AG04449 (cell line): ENCODE measurements at regions not wholly inside any gene's neighbourhood (a gene's known extent, or its start where the extent isn't known, plus 50 kb on each side); places are given as distances from the start of the nearest gene placed in this dataset.

Experiments used
- CTCF ChIA-PET: fragments of 350-600 bp; formaldehyde crosslinking; extraction: SDS; loops from one replicate; lab custom pipeline; 2021; ENCODE audit warnings: antibody characterized with exemption; lab: Yijun Ruan, JAX
- POLR2A ChIA-PET: fragments of 400-600, 350-600 bp; formaldehyde crosslinking; extraction: SDS; loops from one replicate; lab custom pipeline; 2020; ENCODE audit warnings: antibody characterized with exemption, inconsistent platforms; lab: Yijun Ruan, JAX
- DNase-seq: peaks from one replicate; pipeline ENCODE4 v3.0.0-alpha.2; 2010; ENCODE audit warnings: low read depth, low spot score
- H3K4me3 ChIP-seq: 2 replicates; pipeline ENCODE4 v1.5.1; 2011; ENCODE audit warnings: low read depth, mild to moderate bottlenecking, control low read depth, low read length
- TF ChIP-seq, protein P1 (sequence below): IDR thresholded peaks from one replicate; pipeline ENCODE4 v1.5.1; 2011; ENCODE audit warnings: mild to moderate bottlenecking, moderate library complexity, low read length, control low read depth, inconsistent platforms; ENCODE audit not compliant: insufficient read depth; ENCODE audit errors: missing control alignments

DNA sequence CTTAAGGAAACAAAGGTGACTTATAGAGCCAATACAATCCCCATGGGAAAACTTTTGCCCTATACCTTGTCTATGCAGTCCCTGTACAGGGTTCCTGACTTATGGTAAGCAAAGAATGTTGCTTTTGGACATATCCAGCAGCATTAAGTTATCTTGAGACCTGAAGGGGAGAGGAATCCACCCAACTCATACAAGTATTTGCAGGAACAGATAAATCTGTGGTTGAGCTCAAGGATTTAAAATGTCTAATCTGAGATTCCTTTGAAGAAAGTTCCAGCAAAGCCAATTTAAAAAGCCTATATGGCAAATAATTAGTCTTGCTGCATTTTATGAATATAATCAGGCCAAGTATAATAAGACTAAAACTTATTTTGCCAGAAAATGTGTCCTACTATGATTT lies 739.5 kb upstream of the CDH2 start:
- POLR2A ChIA-PET = no interaction called here
- no peak overlapping the region for H3K4me3 ChIP-seq
- TF ChIP-seq, protein P1, sequence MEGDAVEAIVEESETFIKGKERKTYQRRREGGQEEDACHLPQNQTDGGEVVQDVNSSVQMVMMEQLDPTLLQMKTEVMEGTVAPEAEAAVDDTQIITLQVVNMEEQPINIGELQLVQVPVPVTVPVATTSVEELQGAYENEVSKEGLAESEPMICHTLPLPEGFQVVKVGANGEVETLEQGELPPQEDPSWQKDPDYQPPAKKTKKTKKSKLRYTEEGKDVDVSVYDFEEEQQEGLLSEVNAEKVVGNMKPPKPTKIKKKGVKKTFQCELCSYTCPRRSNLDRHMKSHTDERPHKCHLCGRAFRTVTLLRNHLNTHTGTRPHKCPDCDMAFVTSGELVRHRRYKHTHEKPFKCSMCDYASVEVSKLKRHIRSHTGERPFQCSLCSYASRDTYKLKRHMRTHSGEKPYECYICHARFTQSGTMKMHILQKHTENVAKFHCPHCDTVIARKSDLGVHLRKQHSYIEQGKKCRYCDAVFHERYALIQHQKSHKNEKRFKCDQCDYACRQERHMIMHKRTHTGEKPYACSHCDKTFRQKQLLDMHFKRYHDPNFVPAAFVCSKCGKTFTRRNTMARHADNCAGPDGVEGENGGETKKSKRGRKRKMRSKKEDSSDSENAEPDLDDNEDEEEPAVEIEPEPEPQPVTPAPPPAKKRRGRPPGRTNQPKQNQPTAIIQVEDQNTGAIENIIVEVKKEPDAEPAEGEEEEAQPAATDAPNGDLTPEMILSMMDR = no peak
- CTCF ChIA-PET = no interaction called here
- no peak for DNase-seq

DNA sequence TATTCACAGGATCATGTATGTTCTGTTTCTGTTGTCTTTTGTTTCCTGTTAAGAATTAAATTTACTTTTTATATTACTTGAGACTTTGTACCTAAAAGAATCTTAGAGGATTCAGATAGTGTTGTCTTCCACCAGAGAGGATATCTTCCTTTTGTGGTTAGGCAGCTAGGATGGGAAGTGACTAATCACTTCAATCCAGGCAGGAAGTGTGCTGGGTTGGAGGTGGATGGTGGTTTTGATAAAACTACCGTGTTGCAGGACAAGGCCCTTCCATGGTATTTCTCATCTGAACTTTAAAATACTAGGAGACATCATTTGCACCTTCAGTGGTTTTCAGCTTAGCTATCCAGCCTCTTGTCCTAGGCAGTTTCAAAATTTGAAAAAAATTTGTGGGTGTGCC lies 728.6 kb upstream of the CDH2 start:
- CTCF ChIA-PET = no interaction called here

DNA sequence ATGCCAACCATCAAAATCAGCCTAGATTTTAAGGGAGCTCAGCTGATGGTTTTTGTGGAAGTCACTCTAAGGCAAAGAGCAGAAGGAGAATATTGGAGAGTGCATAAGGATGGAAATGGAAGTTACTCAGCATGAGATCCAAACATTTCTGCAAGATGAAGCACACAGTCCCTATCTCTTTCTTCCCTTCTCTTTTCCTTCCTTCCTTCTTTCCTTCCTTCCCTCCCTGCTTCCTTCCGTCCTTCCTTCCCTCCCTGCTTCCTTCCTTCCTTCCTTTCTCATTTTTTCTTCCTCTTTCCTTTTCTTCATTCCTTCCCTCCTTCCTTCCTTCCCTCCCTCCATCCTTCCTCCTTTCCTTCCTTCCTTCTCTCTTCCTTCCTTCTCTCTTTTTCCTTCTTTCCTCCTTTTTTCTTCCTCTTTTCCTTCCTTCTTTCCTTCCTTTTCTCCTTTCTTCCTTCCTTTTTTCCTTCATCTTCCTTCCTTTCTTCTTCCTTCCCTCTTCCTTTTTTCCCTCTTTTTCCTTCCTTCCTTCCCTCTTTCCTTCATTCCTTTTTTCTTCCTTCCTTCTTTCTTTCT lies 727.9 kb upstream of the CDH2 start:
- ChIA-PET CTCF (no interaction called here), POLR2A (no interaction called here)
- TF ChIP-seq, protein P1 = no peak
- H3K4me3 ChIP-seq = no peak overlapping the region
- no peak for DNase-seq

More for the DNA sequence above, 728.6 kb upstream of the CDH2 start:
- TF ChIP-seq, protein P1 = no peak
- no peak overlapping the region for H3K4me3 ChIP-seq
- DNase-seq = no peak
- POLR2A ChIA-PET = no interaction called here

DNA sequence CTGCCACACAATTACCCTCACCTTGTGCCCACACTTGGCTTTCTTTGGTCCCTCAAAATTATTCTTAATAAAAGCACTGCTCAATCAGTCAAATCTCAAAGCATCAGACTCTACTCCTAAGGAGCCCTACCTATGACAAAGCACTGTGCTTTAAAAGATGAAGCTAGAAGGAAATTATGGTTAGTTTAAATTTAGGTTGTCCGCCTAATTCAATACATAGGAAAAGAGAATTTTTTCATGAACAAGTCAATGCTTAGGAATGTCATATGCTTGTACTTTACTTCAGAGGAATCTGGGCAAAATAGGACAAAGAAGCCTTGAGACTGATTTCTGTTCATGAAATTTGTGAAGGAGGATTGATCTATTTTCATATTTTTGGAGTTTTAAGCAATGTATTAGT lies 726.4 kb upstream of the CDH2 start:
- ChIA-PET POLR2A (no interaction called here), CTCF (no interaction called here)
- TF ChIP-seq, protein P1 = no peak
- DNase-seq = no peak
- no peak overlapping the region for H3K4me3 ChIP-seq

DNA sequence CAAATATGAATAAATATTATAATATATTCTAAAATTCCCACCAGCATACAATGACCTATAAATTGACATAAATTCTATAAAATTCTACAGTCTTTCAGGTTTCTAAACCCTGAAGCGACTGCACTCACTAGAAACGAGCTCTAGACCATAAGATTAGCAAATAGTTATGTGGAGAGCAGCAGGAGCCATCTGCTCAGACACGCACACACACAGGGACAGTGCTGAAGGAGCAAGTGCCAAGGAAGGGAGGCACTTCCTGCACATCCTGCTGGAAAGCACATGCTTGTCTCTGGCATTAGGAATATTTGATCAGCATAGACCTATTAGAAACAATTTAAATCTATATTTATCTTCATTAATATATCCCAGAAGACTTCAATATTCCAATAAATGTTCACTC lies 713.9 kb upstream of the CDH2 start:
- no peak for DNase-seq
- H3K4me3 ChIP-seq = no peak overlapping the region
- POLR2A ChIA-PET = no interaction called here
- CTCF ChIA-PET = no interaction called here
- TF ChIP-seq, protein P1 = no peak

DNA sequence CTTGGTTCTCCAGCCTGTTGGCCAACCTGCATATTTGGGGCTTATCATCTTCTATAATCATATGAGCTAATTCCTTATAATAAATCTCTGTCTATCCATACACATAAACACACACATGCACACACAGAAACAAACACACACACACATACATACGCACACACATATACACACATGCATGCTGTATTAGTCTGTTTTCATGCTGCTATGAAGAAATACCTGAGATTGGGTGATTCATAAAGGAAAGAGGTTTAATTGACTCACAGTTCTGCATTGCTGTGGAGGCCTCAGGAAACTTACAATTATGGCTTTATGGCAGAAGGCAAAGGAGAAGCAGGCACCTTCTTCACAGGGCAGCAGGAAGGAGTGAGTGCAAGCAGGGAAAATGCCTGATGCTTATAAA lies 707.4 kb upstream of the CDH2 start:
- ChIA-PET POLR2A (no interaction called here), CTCF (no interaction called here)
- TF ChIP-seq, protein P1 = no peak
- no peak overlapping the region for H3K4me3 ChIP-seq
- DNase-seq = no peak
